GM12864 (cell line): ENCODE measurements at regions not wholly inside any gene's neighbourhood (a gene's known extent, or its start where the extent isn't known, plus 50 kb on each side); places are given as distances from the start of the nearest gene placed in this dataset.

Experiments
- DNase-seq: peaks from one replicate; pipeline ENCODE4 v3.0.0-alpha.2; 2011; ENCODE audit warnings: low read depth
- H3K4me3 ChIP-seq: 2 replicates; pipeline ENCODE4 v1.5.1; 2011; ENCODE audit warnings: mild to moderate bottlenecking, low read depth, low read length, control low read depth
- TF ChIP-seq, protein P1 (sequence below): IDR thresholded peaks from 2 replicates; pipeline ENCODE4 v1.5.1; 2011; ENCODE audit warnings: low read depth, mild to moderate bottlenecking, moderate library complexity, low read length, control low read depth, inconsistent platforms; ENCODE audit errors: missing control alignments

DNA sequence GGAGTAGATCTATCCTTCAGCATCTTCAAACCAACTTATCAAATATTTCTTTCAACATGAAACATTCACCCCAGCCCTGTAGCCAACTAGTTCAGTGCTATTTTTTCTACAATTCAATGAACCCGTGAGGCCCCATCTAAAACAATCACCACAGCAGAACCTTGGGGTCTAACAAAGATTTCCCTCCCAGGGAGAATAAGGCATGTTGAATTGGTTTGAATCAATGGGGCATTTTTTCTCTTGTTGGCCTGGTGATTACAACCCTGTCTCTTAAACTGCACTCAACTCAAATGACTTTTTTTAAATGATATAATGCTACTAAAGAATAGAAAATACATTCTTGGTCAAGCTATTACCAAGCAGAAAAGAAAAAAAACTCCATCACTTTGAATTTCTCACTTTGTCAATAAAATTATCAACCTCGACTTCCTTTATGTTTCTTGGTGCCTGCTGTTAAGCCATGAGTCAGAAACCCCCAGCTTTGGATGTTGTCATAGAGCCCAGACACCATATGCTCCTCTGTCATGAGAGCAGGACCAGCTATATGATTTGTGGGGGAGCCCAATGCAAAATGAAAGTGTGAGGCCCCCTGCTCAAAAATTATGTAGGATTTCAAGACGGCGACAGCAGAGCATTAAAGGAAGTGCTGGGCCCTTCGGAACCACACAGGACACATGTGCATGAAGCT is 282.4 kb downstream of the MEIS1 start:
- TF ChIP-seq, protein P1, sequence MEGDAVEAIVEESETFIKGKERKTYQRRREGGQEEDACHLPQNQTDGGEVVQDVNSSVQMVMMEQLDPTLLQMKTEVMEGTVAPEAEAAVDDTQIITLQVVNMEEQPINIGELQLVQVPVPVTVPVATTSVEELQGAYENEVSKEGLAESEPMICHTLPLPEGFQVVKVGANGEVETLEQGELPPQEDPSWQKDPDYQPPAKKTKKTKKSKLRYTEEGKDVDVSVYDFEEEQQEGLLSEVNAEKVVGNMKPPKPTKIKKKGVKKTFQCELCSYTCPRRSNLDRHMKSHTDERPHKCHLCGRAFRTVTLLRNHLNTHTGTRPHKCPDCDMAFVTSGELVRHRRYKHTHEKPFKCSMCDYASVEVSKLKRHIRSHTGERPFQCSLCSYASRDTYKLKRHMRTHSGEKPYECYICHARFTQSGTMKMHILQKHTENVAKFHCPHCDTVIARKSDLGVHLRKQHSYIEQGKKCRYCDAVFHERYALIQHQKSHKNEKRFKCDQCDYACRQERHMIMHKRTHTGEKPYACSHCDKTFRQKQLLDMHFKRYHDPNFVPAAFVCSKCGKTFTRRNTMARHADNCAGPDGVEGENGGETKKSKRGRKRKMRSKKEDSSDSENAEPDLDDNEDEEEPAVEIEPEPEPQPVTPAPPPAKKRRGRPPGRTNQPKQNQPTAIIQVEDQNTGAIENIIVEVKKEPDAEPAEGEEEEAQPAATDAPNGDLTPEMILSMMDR = no peak
- DNase-seq = no peak
- H3K4me3 ChIP-seq = no peak overlapping the region

DNA sequence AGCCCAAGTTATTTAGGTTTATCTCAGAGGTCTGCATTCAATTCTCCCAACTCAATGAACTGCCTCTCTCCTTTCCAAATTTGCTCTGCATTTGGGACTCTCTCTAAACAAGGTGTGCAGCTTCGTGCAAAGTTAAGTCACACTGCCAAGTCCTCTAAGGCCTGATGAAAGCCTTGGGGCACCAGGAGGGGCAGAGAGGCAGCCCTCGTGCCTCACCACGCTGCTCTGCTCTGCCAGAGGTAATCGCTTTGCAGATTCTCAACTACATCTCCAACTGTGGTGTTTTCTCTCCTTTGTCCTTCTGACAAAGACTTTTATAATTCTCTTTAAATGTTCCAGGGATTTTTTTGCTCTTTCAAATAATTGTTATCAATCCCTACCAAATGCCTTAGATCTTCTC is 283.0 kb downstream of the MEIS1 start:
- H3K4me3 ChIP-seq = no peak overlapping the region
- TF ChIP-seq, protein P1 = no peak
- DNase-seq = no peak

DNA sequence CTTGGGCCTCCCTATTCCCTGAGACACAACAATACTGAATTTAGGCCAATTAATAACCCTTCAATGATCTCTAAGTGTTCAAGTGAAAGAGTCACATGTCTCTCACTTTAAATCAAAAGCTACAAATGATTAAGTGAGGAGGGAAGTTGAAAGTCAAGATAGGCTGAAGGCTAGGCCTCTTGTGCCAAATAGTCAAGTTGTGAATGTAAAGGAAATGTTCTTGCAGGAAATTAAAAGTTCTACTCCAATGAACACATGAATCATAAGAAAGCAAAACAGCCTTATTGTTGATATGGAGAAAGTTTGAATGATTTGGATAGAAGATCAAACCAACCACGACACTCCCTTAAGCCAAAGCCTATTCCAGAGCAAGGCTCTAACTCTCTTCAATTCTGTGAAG is 286.9 kb downstream of the MEIS1 start:
- TF ChIP-seq, protein P1 = no peak

DNA sequence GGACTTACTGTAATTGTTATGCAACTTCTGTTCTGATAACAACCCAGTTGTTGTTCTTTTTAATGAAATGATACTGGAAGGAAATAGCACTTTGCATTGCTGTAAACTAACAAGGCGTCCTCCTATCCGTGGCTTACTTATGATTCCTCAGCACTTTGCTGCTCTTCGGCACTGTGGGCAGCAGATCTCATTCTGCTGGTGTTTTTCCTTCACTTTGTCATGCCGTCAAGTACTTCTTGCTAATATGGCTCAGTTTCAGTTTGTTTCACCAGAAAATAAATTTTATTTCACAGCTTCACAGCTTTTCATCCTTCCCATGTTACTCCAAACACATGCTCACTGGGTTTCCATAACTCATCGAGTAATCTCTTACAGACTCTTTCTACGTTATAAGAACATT is 289.3 kb downstream of the MEIS1 start:
- TF ChIP-seq, protein P1 = no peak
- no peak for DNase-seq
- no peak overlapping the region for H3K4me3 ChIP-seq

More for the DNA sequence above, 286.9 kb downstream of the MEIS1 start:
- no peak overlapping the region for H3K4me3 ChIP-seq
- DNase-seq = no peak

DNA sequence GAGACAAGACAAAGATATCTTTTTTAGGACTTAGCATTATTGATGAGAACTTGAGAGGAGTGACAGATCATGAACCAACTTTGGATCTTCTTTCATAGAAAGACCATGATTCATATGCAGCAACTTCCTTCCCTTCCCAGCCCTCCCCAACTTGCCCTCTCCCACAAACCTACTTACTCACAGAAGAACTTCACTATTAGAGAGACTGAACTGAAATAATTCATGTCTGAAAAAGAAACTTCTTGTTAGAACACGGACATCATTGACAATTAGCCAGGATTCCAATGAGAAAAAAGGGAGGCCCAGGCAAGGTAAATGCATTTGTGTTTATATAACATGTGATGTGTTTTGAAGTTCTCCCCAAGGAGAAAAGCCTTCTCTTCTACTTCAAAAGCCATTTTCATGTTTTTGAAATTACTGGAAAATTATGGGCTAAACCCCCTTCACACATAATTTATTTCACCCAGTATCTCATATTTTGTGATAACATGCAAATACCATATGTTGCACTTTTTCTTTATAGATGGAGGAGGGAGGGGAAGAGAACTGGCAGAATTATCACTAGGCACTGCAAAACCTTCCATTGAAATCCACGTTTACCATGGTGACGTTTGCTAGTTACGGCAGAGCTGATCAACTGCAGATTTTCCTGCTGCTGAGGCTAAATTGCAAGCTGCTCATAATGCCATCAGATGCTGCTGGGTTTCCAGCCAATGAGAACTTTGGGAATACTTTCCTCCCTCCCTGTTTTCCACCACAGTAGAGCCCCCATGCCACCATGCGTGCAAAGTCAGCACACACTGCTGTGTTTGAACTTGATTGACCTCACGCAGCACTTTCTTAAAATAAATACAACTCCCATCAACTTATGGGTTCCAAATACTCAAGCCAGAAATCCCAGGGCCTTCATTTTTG is 294.7 kb downstream of the MEIS1 start:
- TF ChIP-seq, protein P1 = no peak
- DNase-seq = no peak
- no peak overlapping the region for H3K4me3 ChIP-seq

DNA sequence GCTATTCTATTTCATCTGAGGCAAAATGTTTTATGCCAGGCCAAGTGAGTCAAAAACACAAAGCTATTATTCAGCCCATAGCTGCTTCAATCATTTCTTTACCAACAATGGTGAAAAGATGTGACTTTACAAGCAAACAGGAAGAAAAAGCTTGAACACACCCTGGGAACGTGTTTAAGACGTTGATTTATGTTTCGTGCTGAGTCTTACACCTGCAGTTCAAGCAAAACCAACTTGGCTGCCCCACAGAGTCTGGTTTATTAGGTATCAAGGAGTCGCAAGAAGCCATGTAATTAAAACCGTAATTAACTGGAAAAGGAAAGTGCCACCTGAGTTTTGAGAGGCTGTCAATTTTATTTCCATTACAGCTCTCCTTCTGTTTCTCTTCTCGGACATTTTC is 295.5 kb downstream of the MEIS1 start:
- TF ChIP-seq, protein P1 = no peak
- DNase-seq = no peak
- no peak overlapping the region for H3K4me3 ChIP-seq
